GM18517 (cell line): ENCODE measurements at regions not wholly inside any gene's neighbourhood (a gene's known extent, or its start where the extent isn't known, plus 50 kb on each side); places are given as distances from the start of the nearest gene placed in this dataset.
"Not testable (repeated sequence)": the region's sequence is repeated elsewhere in the genome, so short reads cannot be mapped to it uniquely, and the experiment has no call there.

Source experiments
- ATAC-seq: cut with Tn5 transposase; IDR thresholded peaks from one replicate; pipeline ENCODE4 v1.9.1; 2021; ENCODE audit warnings: mild to moderate bottlenecking, moderate library complexity; ENCODE audit not compliant: unreplicated experiment

DNA sequence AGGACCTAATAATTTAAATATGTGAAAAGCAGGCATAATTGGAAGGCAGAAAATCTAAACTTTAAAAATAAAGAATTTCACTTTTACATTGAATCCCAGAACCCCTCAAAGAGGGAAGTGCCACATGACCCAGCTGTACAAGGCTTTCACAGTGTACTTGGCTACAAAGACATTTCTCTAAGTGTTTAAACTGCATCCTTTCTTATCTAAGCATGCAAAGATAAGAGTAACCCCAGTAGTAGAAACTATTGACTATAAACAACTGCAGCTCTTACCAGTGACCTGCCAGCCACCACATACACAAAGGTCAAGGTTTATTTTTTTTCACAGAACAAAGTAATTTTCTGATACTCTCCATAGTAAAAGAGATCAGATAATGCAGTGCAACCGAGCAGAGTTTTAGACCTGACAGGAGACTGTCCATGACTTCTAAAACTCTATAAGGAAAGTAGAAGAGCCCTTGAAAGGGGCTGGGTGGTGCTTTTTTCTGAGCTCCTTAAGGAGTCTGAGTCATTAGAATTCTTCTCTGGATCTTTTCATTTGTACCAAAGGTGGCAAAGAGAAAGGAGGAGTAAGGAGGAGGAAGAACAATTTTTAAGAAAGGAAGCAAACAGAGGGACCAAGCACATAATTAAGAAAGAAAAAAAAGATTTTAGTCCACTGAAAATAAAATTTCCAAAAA, 750.6 kb downstream of the PRIM2 start:
- ATAC-seq = not testable (repeated sequence)

DNA sequence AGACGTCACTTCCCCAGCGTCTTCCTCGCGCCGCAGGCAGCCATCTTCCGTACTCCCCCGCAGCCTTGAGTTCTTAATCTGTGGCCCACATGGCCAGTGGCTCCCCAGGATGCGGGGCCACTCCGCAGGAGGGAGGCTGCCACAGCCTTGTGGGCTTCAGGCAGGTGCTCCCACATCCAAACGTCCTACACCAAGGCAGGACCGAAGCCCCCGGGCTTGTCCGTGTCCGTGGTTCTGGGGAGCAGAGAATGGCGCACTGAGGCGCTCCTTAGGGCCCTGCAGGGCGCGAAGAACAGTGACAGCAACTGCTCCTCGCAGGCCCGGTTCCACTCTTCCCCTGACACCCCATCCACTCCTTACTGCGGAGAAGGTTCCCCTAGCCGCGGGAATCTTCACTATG, 755.8 kb downstream of the PRIM2 start:
- ATAC-seq = no peak

GRCh38 chr6:58090067-58090466, 772.6 kb downstream of the PRIM2 start:
- not testable (repeated sequence) for ATAC-seq

GRCh38 chr6:58097251-58097650, 779.8 kb downstream of the PRIM2 start:
- ATAC-seq = not testable (repeated sequence)

GRCh38 chr6:58113960-58114359, 796.5 kb downstream of the PRIM2 start:
- no peak for ATAC-seq

DNA sequence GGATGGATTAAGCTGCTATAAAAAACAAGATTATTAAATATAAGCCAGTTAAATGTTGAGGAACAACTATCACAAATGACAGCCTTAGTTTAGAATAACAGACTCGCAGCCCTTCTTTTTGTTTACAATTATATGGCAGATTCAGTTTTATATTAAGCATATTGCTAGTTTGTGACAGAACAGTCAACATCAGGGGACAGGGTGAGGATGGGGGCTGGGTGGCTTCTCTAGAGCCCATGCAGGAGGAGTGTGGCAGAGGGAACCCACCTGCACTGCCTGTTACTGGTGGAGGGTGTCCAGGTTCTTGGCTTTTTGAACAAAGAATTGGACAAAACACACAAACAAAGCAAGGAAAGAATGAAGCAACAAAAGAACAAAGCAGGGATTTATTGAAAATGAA, 799.7 kb downstream of the PRIM2 start:
- not testable (repeated sequence) for ATAC-seq

DNA sequence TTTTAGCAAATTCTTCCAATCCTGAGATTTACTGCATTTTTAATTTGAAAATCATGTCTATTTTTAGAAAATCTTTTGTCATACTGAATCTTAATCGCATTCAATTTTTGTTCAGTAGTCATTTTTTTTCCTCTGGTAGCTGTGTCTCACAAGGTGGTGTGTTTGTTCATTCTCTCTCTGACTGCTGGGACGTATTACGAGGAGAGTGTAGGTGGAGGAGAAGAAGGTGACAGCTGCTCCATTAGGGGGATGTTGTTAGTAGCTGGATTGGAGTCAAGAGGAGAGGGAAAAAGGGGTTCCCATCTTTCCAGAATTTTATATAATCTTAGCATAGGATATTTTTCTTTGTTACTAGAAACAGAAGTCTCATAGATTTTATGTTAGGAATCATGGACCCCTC, 804.2 kb downstream of the PRIM2 start:
- ATAC-seq = not testable (repeated sequence)

DNA sequence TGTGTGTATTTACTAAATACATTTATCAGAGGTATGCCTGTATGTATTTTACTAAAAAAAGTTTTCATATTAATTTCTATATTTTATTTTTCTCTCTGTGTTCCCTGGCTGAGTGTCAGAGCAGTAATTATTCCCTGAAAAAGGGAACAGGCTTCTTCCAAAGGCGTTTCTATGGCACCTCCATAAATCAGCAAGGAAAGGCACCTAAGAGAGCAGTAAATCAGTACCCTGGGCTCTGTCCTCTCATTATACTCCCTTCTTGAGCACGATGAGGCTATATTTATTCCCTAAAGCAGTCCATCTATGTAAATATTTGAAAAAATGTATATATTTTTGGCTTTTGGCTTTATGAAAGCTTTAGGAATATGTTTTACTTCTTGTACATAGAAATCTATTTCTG, 806.3 kb downstream of the PRIM2 start:
- ATAC-seq = not testable (repeated sequence)

DNA sequence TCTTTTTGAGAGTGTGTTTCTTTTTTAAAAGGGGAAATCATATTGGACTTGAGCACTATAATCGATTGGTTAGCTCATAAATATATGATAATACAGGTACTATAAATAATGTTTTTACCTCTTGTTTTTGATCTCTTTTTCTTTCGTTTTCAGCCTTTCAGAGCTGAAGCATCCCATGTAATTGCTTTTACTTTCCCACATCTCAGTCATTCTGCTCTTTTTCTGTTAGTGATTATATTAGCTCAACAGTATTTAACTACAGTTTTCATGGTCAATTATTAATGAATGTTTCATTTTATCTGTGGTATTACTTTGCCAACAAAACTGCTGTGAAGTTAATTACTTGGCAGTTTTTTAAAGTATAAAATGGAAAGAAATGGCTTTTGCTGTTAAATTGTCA, 811.1 kb downstream of the PRIM2 start:
- not testable (repeated sequence) for ATAC-seq

GRCh38 chr6:58129098-58129497, 811.7 kb downstream of the PRIM2 start:
- ATAC-seq = not testable (repeated sequence)

- not testable (repeated sequence) for ATAC-seq
Measured at GRCh38 chr6:58139746-58140145, 822.3 kb downstream of the PRIM2 start.

- ATAC-seq = not testable (repeated sequence)
Measured at GRCh38 chr6:58171025-58171424, 853.6 kb downstream of the PRIM2 start.

DNA sequence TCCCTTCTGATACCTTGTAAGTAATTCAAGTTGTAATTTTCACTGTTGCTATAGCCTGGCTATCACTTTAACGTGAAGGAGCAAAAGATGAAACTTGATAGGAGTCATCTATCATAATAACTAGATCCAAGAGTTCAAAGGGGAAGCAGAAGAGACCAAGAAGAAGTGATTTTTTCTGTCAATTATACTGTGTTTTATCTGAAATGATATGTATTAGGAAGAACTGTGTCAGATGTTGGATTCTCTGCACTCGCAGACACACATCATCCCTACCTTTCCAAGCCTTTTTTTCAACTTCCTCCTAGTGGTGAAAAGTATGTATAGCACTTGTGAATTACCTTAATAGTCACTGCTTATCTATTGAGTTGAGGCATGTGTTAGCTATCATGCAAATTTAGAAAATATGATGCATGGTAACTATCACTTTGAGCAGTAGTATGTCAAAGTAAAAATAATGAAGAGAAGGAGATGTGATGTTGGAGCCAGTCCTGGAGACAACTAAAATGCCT, 864.2 kb downstream of the PRIM2 start:
- ATAC-seq = peak; percentile 68

DNA sequence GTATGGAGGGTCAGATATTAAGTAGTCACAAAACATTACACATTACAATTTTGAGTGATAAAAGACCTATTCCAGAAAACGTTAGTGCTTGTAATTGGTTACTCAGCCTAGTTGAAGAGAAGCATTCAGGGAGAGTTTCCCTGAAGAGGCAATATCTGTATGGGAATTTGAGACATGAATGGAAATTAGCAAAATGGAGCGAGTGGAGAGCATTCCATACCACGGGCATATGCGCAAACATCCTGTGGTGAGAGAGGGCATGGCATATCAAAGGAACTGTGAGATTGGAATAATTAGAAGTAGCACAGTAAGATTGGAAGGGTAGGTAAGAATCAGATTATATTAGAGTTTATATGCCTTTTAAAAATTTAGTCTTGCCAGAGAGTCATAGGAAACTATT, 867.9 kb downstream of the PRIM2 start:
- ATAC-seq = not testable (repeated sequence)

GRCh38 chr6:58193209-58193608, 875.8 kb downstream of the PRIM2 start:
- not testable (repeated sequence) for ATAC-seq

GRCh38 chr6:58198301-58198700, 880.9 kb downstream of the PRIM2 start:
- ATAC-seq = no peak

- ATAC-seq = not testable (repeated sequence)
Measured at GRCh38 chr6:58237124-58237523, 919.7 kb downstream of the PRIM2 start.

DNA sequence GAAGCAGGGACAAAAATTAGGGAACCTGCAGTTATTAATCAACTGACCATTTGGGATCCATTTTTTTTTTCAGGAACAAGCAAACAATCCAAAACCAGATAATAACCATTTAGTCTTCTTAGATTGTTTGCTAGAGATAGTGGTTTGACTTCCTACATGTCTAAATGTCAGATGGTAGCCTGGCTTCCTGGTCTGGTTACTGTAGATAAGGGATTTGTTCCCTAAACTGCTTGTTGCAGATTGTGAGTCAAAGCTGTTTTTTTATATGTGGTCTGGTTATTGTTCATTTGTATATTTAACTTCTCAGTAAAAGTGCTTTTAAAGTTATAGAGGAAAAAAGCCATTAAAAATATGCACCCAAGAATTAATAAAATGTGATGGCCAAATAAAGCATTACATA, 921.0 kb downstream of the PRIM2 start:
- not testable (repeated sequence) for ATAC-seq

- ATAC-seq = not testable (repeated sequence)
Measured at GRCh38 chr6:58257625-58258024, 940.2 kb downstream of the PRIM2 start.

GRCh38 chr6:58290177-58290576, 972.7 kb downstream of the PRIM2 start:
- no peak for ATAC-seq

DNA sequence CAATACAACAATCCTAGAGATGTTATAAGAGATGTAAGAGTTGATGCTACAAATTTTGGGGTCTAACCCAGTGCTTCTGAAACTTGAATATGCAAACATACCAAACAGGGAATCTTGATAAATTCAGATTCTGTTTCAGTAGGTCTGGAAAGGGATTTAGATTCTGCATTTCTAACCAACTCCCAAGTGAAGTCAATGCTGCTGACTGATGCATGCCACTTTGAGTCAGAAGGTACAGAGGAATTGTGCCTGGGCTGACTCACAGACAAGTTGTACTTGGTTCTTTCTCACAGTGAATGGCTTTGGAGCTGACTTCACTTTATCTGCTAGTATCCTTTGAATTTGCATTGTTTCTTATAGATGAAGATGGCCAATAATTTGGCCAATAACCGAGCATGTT, 973.9 kb downstream of the PRIM2 start:
- ATAC-seq = not testable (repeated sequence)

GRCh38 chr6:58307901-58308300, 990.5 kb downstream of the PRIM2 start:
- ATAC-seq = not testable (repeated sequence)

DNA sequence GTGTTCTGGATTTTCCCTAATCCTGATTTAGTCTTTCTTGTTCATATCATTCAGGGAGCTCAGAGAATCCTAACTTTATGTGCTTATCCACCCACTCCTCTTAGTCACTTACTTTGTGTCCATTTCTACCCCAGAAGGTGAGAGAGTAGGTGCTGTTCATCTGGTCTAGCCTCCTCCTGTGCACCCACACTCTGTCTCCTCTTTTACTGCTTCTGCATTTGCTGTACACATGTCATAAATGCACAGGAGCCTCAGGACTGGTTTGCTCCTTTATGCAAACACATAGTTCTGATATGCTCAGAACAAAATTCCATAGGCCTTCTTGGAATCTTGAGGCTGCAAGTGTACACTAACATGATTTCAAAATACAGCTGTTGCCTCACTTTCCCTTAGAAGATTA, 1014.7 kb downstream of the PRIM2 start:
- ATAC-seq = not testable (repeated sequence)
